Transverse colon (tissue), 4 donors: ENCODE measurements at regions not wholly inside any gene's neighbourhood (a gene's known extent, or its start where the extent isn't known, plus 50 kb on each side); places are given as distances from the start of the nearest gene placed in this dataset.
"Not testable (repeated sequence)": the region's sequence is repeated elsewhere in the genome, so short reads cannot be mapped to it uniquely, and the experiment has no call there.

ENCODE experiments used
- POLR2AphosphoS5 ChIP-seq, 3 donors: sonication (generic); formaldehyde crosslinking; IDR thresholded peaks; one replicate each; pipeline ENCODE4 v1.6.1; 2016; ENCODE audit warnings: antibody characterized with exemption in 3 of 3
- TF ChIP-seq, protein P1 (sequence below), 5 experiments: fragments of 200-600 bp in 3 of 5; fragments of 450-650 bp in 2 of 5; sonication (generic) in 3 of 5; IDR thresholded peaks; 1 replicate in 2 of 5; 2 replicates in 3 of 5; pipeline ENCODE4 v1.5.1; 2016 to 2017; ENCODE audit warnings: antibody characterized with exemption in 5 of 5, inconsistent platforms in 3 of 5, mild to moderate bottlenecking in 2 of 5, moderate library complexity in 1 of 5

DNA sequence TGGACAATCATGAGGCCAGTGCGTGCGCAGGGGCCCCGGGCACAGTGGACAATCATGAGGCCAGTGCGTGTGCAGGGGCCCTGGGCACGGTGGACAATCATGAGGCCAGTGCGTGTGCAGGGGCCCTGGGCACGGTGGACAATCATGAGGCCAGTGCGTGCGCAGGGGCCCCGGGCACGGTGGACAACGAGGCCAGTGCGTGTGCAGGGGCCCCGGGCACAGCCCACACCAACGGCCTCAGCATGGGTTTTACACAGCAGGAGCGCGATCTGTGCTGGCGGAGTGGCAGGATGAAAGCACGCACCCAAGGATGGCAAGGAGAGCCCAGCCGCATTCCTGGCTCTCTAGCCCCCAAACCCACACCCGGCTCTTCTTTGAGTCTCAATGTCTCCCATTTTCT lies 78.8 kb downstream of the RFLNA start:
- TF ChIP-seq, protein P1, sequence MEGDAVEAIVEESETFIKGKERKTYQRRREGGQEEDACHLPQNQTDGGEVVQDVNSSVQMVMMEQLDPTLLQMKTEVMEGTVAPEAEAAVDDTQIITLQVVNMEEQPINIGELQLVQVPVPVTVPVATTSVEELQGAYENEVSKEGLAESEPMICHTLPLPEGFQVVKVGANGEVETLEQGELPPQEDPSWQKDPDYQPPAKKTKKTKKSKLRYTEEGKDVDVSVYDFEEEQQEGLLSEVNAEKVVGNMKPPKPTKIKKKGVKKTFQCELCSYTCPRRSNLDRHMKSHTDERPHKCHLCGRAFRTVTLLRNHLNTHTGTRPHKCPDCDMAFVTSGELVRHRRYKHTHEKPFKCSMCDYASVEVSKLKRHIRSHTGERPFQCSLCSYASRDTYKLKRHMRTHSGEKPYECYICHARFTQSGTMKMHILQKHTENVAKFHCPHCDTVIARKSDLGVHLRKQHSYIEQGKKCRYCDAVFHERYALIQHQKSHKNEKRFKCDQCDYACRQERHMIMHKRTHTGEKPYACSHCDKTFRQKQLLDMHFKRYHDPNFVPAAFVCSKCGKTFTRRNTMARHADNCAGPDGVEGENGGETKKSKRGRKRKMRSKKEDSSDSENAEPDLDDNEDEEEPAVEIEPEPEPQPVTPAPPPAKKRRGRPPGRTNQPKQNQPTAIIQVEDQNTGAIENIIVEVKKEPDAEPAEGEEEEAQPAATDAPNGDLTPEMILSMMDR (IDR thresholded peaks at IDR 0.05) = not testable (repeated sequence)
- TF ChIP-seq POLR2AphosphoS5 (IDR thresholded peaks at IDR 0.05) = not testable (repeated sequence)
